ENCODE measurements at regions not wholly inside any gene's neighbourhood (a gene's known extent, or its start where the extent isn't known, plus 50 kb on each side); places are given as distances from the start of the nearest gene placed in this dataset.

- BruUV-seq (replicated peaks) = no TSS peak
- H3K27me3 ChIP-seq (replicated peaks in 1 of 2; ENCODE audit: control insufficient read depth in 2 of 2, insufficient read depth in 2 of 2, low read length in 1 of 2) = no peaks in the 10 kb centered on the region
- H3K79me2 ChIP-seq (ENCODE audit: control insufficient read depth, insufficient read depth, low read length) = no peaks in the 10 kb centered on the region
- ChIA-PET RAD21 (ENCODE audit: unreplicated experiment) (no interaction called here), CTCF (no interaction called here), POLR2A (no interaction called here), SMC1A (ENCODE audit: uncharacterized antibody, unreplicated experiment) (no interaction called here)
- in situ Hi-C loops (cut with MboI) = no loop called here
- H3K4me2 ChIP-seq (ENCODE audit: control insufficient read depth, insufficient read depth) = no peak overlapping the region
- intact Hi-C loops (cut with micrococcal nuclease; ENCODE audit: unreplicated experiment) = no loop called here
- no peak overlapping the region for H3K27ac ChIP-seq (ENCODE audit: control insufficient read depth, insufficient read depth)
- no peak for TF ChIP-seq BMI1 (IDR thresholded peaks at IDR 0.05; ENCODE audit: borderline replicate concordance)
- H3K36me3 ChIP-seq (ENCODE audit: control insufficient read depth in 2 of 2, insufficient read depth in 2 of 2, low read length in 1 of 2) = no peaks in the 10 kb centered on the region
- no peak for DNase-seq (ENCODE audit: low read depth, low spot score)
- H3K4me1 ChIP-seq (ENCODE audit: control insufficient read depth, insufficient read depth, low read length) = no peaks in the 10 kb centered on the region
- FAIRE-seq = no peak
- H2AFZ ChIP-seq (ENCODE audit: control insufficient read depth, low read depth, low read length) = no peak overlapping the region
- no peak for ATAC-seq
- H3K9ac ChIP-seq (ENCODE audit: control insufficient read depth, insufficient read depth, low read length) = no peak overlapping the region
- H4K20me1 ChIP-seq (ENCODE audit: control insufficient read depth, insufficient read depth) = no peaks in the 10 kb centered on the region
- H3K4me3 ChIP-seq = no peak overlapping the region
- H3K9me3 ChIP-seq (replicated peaks; ENCODE audit: control insufficient read depth, insufficient read depth, low read length) = no peaks in the 10 kb centered on the region
Observed at GRCh38 chr4:125679989-125680388, 365.2 kb downstream of the FAT4 start.

- ChIA-PET RAD21 (ENCODE audit: unreplicated experiment) (no interaction called here), SMC1A (ENCODE audit: uncharacterized antibody, unreplicated experiment) (interaction anchor here (0.6 to 1.4 kb wide), 2 partner anchors 16 to 25 kb away, joined by 3 read pairs; no protein-coding TSS in a partner anchor), POLR2A (interaction anchor here (0.6 to 1.1 kb wide), 2 partner anchors 18 to 320 kb away, joined by 3 to 6 read pairs; no protein-coding TSS in a partner anchor), CTCF (no interaction called here)
- Histone ChIP-seq H3K9ac (ENCODE audit: control insufficient read depth, insufficient read depth, low read length) (no peak overlapping the region), H3K36me3 (ENCODE audit: control insufficient read depth in 2 of 2, insufficient read depth in 2 of 2, low read length in 1 of 2) (no peaks in the 10 kb centered on the region), H4K20me1 (ENCODE audit: control insufficient read depth, insufficient read depth) (no peaks in the 10 kb centered on the region), H3K4me3 (no peak overlapping the region), H2AFZ (ENCODE audit: control insufficient read depth, low read depth, low read length) (no peak overlapping the region), H3K4me2 (ENCODE audit: control insufficient read depth, insufficient read depth) (no peak overlapping the region), H3K79me2 (ENCODE audit: control insufficient read depth, insufficient read depth, low read length) (no peaks in the 10 kb centered on the region), H3K4me1 (ENCODE audit: control insufficient read depth, insufficient read depth, low read length) (no peaks in the 10 kb centered on the region), H3K9me3 (replicated peaks; ENCODE audit: control insufficient read depth, insufficient read depth, low read length) (no peaks in the 10 kb centered on the region), H3K27ac (ENCODE audit: control insufficient read depth, insufficient read depth) (no peak overlapping the region), H3K27me3 (replicated peaks in 1 of 2; ENCODE audit: control insufficient read depth in 2 of 2, insufficient read depth in 2 of 2, low read length in 1 of 2) (no peaks in the 10 kb centered on the region)
- ATAC-seq = peak; percentile 64
- no TSS peak for BruUV-seq (replicated peaks)
- in situ Hi-C loops (cut with MboI) = no loop called here
- no peak for FAIRE-seq
- WGBS (ENCODE audit: insufficient coverage, insufficient replicate concordance, low lambda C conversion rate, missing lambda C conversion rate) = 9% methylated on average over 1 of the region's 1 CpG
- intact Hi-C loops (cut with micrococcal nuclease; ENCODE audit: unreplicated experiment) = no loop called here
- no peak for DNase-seq (ENCODE audit: low read depth, low spot score)
- TF ChIP-seq FOXK2 (IDR thresholded peaks at IDR 0.05) (no peak), MYC (IDR thresholded peaks at IDR 0.05; ENCODE audit: insufficient read depth, insufficient read length, insufficient replicate concordance, low read length, severe bottlenecking) (no peak), FOS (IDR thresholded peaks at IDR 0.05; ENCODE audit: borderline replicate concordance, extremely low read depth, insufficient read length) (no peak), EED (IDR thresholded peaks at IDR 0.05; ENCODE audit: low read depth) (no peak), ZNF622 (IDR thresholded peaks at IDR 0.05) (no peak), CHD2 (IDR thresholded peaks at IDR 0.05; ENCODE audit: borderline replicate concordance, low read depth, low read length) (no peak), SMAD1 (IDR thresholded peaks at IDR 0.05; ENCODE audit: low read depth, partially characterized antibody) (no peak), REST (IDR thresholded peaks at IDR 0.05; ENCODE audit: low read depth, low read length) (no peak), SP1 (IDR thresholded peaks at IDR 0.05; ENCODE audit: low read depth, low read length) (no peak), CHD4 (IDR thresholded peaks at IDR 0.05) (no peak), ZBTB33 (IDR thresholded peaks at IDR 0.05) (no peak), ZNF24 (IDR thresholded peaks at IDR 0.05) (no peak), ZNF384 (IDR thresholded peaks at IDR 0.05; ENCODE audit: borderline replicate concordance, low read depth, low read length) (no peak)
Observed at GRCh38 chr4:125681240-125681639, 366.5 kb downstream of the FAT4 start.
